ENCODE measurements at regions not wholly inside any gene's neighbourhood (a gene's known extent, or its start where the extent isn't known, plus 50 kb on each side); places are given as distances from the start of the nearest gene placed in this dataset.

DNA sequence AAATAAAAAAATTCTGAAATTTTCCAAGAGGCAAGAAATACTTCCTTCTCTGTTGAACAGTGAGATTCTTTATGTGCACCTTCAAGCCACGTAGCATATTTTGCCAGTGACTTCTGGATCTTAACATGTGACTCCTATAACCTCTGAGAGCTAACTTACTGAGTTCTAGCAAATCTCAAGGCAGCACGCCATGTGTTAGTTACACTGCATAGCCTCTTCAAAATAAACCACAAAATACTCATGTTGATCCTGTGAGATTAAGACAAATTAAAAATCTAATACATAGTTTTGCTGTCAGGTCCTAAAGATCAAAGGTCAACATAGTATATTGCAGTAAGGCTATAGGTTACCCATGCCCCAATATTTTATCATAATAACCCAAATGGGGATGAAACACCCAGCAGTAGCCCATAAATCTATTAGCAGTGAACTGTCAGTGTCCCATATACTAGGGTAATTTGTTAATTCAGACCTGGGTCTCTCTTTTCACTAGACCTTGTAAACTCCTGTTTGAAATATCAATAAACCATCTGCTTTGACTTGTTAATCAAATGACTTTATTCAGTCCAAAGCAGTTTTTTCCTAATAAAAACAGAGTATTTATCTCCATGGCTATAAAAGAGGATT, 343.1 kb downstream of the ZFHX3 start:
- no peak for TF ChIP-seq GATA3 (IDR thresholded peaks at IDR 0.05; ENCODE audit: low read depth, low read length)
- no peak for TF ChIP-seq GATA2 (IDR thresholded peaks at IDR 0.05; ENCODE audit: low read depth, low read length)
